Subcutaneous abdominal adipose tissue (tissue), 5 donors: ENCODE measurements at regions not wholly inside any gene's neighbourhood (a gene's known extent, or its start where the extent isn't known, plus 50 kb on each side); places are given as distances from the start of the nearest gene placed in this dataset.

Experiments
- H3K27ac ChIP-seq: one replicate; pipeline ENCODE4 v1.7.0; 2013; ENCODE audit warnings: low read depth, mild to moderate bottlenecking, inconsistent platforms, low read length, moderate library complexity
- H3K27me3 ChIP-seq, 5 donors: one replicate each; pipeline ENCODE4 v1.7.0; 2013; ENCODE audit warnings: low read length in 5 of 5, inconsistent platforms in 1 of 5; ENCODE audit not compliant: control insufficient read depth in 5 of 5, insufficient read depth in 4 of 5
- H3K36me3 ChIP-seq, 5 donors: one replicate each; pipeline ENCODE4 v1.7.0; 2013; ENCODE audit warnings: low read length in 5 of 5; ENCODE audit not compliant: control insufficient read depth in 5 of 5, insufficient read depth in 5 of 5
- H3K4me1 ChIP-seq, 5 donors: one replicate each; pipeline ENCODE4 v1.7.0; 2013; ENCODE audit warnings: low read length in 5 of 5, mild to moderate bottlenecking in 3 of 5, moderate library complexity in 1 of 5; ENCODE audit not compliant: control insufficient read depth in 5 of 5, insufficient read depth in 5 of 5
- H3K4me3 ChIP-seq, 5 donors: one replicate each; pipeline ENCODE4 v1.7.0; 2013; ENCODE audit warnings: low read length in 5 of 5, low read depth in 1 of 5
- H3K9ac ChIP-seq, 5 donors: one replicate each; pipeline ENCODE4 v1.7.0; 2013; ENCODE audit warnings: low read length in 5 of 5, mild to moderate bottlenecking in 4 of 5, moderate library complexity in 3 of 5
- H3K9me3 ChIP-seq, 5 donors: one replicate each; pipeline ENCODE4 v1.7.0; 2013; ENCODE audit warnings: low read length in 5 of 5; ENCODE audit not compliant: control insufficient read depth in 5 of 5
- donor health status: healthy.
- donor health status: healthy.
- donor health status: healthy.
- donor health status: healthy.
- donor health status: healthy.

DNA sequence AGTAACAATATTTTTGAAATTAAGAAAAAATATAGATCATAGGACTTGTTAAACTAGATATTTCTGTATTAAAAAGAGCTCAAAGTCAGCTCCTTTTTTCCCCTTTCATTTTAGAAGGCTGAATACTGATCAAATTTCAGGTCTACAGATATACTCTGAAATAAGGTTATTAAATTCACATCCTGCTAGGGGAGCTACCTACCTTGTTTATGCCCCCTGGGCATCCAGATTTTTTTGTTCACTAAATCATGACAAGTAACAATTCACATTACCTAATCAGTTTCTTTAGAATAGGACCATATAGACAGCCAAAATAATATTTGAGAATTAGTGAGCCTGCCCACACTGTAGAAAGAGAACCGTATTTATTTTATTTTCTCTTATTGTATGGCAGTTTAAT lies 276.2 kb downstream of the USP25 start:
- H3K27ac ChIP-seq: no peak overlapping the region
- H3K27me3 ChIP-seq: no peaks in the 10 kb centered on the region
- no peak overlapping the region for H3K4me3 ChIP-seq
- no peaks in the 10 kb centered on the region for H3K4me1 ChIP-seq
- peaks cover 0 to 8% (median 3%) of the 10 kb centered on the region in 5 donors for H3K9me3 ChIP-seq
- H3K9ac ChIP-seq: no peak overlapping the region
- no peaks in the 10 kb centered on the region for H3K36me3 ChIP-seq

DNA sequence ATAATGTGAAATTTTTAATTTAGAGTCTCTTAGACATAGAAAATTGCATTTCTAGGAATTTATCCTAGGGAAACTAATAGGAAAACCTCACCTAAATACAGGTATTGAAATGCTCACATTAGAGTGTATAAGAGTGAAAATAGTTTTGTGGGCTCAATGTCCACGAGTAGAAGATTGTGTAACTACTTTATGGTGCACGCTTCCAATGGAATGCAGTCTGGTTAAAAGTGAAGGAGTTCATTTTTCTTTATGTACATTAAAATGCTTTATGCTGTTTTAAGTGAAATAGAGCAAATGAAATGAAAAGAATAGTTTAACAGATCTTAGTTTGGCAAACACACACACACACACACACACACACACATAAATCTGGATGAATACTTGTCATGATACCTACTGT lies 278.2 kb downstream of the USP25 start:
- Histone ChIP-seq H3K36me3 (no peaks in the 10 kb centered on the region), H3K27me3 (no peaks in the 10 kb centered on the region), H3K4me1 (no peaks in the 10 kb centered on the region), H3K9ac (no peak overlapping the region), H3K4me3 (no peak overlapping the region), H3K9me3 (peaks cover 0 to 8% (median 3%) of the 10 kb centered on the region in 5 donors), H3K27ac (no peak overlapping the region)

DNA sequence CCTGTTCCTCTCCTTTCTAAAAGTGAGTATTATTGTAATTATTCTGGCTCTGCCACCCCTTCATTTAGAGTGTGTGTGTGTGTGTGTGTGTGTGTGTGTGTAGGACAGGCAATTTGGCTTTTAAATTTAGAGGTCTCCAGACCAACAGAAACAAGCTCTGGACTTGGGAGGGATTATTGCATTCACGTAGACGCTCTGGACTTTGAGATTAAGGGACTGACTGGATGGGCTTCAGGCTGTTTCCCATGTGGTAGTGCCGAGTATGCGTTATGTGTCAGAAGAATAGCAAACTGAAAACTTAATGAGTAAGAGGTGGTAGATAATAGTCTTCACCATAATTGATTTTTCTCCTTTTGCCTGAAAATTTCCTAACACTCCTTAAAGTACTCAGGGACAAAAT lies 281.9 kb downstream of the USP25 start:
- Histone ChIP-seq H3K9ac (peak overlapping the region in 1 of 5 donors; percentile 25), H3K4me3 (peak overlapping the region in 4 of 5 donors; percentile 15 to 42 (median 22)), H3K36me3 (no peaks in the 10 kb centered on the region), H3K9me3 (peaks cover 0 to 8% (median 3%) of the 10 kb centered on the region in 5 donors), H3K4me1 (no peaks in the 10 kb centered on the region), H3K27ac (no peak overlapping the region), H3K27me3 (no peaks in the 10 kb centered on the region)

DNA sequence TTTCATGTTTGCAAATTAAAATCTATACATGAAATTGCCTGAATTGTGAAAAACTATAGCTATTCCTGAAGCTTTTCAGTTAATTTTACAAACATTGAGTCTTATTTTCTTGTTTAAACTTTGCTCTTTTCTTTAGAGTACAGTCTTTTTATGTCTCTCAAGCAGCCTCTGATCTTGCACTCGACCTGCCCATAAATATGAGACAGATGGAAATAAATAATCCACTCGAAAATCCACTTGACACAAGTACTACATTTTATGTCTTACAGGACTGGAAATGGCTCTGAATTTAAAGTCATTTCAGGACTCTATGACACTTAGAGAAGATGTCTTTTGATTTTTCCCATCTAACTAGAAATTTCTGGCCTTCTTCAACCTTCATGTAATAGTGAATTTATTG lies 283.8 kb downstream of the USP25 start:
- H3K4me1 ChIP-seq: no peaks in the 10 kb centered on the region
- no peaks in the 10 kb centered on the region for H3K36me3 ChIP-seq
- no peak overlapping the region for H3K9ac ChIP-seq
- H3K27me3 ChIP-seq: no peaks in the 10 kb centered on the region
- H3K4me3 ChIP-seq: no peak overlapping the region
- H3K27ac ChIP-seq: no peak overlapping the region
- peaks cover 0 to 8% (median 3%) of the 10 kb centered on the region in 5 donors for H3K9me3 ChIP-seq

DNA sequence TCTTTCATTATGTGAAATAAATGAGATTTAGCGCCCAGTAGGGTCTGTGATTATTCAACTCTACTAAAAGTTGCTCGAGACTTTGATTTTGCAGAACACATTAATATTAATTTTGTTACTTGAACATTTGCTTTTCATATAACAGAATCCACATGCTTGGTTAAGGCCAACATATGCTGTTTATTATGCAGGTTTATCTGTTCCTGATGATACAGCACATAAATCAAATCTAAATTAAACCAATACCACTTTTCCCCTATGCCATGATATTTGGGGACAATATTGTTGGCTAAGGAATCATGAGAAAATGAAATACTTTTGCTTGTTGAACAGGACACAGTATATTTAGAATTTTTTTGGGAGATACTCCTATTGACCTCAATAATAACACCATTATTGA lies 291.1 kb downstream of the USP25 start:
- no peaks in the 10 kb centered on the region for H3K4me1 ChIP-seq
- H3K36me3 ChIP-seq: no peaks in the 10 kb centered on the region
- no peak overlapping the region for H3K9ac ChIP-seq
- H3K9me3 ChIP-seq: no peaks in the 10 kb centered on the region
- H3K4me3 ChIP-seq: no peak overlapping the region
- H3K27me3 ChIP-seq: no peaks in the 10 kb centered on the region
- no peak overlapping the region for H3K27ac ChIP-seq

DNA sequence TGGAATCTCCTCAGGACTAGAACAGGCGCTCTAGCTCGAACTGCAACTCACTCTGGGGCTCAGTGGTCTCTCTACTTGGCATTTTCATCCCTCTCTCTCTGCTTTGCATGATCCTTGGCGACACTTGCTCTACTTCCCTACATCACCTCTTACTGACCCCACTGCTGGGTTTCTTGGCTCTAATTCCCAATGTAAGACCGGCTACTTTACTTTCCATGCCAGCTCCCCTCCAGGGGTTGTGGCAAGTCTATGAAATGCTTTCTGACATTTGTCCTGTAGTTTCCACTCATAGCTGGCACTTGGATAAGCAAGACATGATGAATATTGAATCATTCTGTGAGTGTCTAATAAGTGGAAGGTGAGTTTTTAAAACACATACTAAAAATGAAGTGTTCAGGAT lies 292.3 kb downstream of the USP25 start:
- Histone ChIP-seq H3K27me3 (no peaks in the 10 kb centered on the region), H3K9ac (no peak overlapping the region), H3K9me3 (no peaks in the 10 kb centered on the region), H3K27ac (no peak overlapping the region), H3K4me3 (no peak overlapping the region), H3K4me1 (no peaks in the 10 kb centered on the region), H3K36me3 (no peaks in the 10 kb centered on the region)

DNA sequence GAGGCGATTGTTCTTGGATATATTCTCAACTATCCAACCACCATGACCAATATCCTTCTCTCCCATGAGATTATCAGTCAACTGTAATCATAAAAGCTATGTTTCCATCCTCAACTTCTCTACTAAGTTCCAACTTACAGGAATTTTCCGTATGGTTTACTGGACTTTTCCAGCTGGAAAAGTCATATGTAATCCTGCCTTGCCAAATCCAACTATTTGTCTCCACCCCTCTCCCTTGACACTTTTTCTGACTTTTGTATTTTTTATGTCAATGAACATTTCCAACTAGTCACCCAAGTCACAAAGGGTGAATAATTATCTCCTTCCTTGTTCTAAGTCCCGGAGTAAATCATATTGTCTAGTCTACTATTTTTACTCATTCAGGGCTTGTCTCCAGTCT lies 293.1 kb downstream of the USP25 start:
- Histone ChIP-seq H3K27ac (no peak overlapping the region), H3K9me3 (no peaks in the 10 kb centered on the region), H3K4me1 (no peaks in the 10 kb centered on the region), H3K4me3 (no peak overlapping the region), H3K27me3 (no peaks in the 10 kb centered on the region), H3K9ac (no peak overlapping the region), H3K36me3 (no peaks in the 10 kb centered on the region)

DNA sequence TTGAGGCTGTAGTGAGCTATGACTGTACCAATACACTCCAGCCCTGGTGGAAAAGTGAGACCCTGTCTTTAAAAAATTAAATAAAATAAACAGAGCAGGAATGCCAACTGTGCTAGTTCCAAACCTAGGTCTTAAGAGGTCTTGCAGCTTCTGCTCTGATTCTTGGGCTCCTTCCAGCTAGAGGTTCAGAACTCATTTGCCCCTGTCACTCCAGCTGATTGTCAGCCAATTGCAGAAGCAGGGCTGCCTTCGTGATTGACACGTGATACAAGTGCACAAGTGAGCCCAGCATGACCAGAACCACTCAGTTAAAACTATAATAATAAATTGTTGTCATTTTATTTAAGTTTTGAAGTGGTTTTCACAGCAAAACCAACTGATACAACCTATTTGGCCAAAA lies 298.4 kb downstream of the USP25 start:
- Histone ChIP-seq H3K9ac (no peak overlapping the region), H3K36me3 (no peaks in the 10 kb centered on the region), H3K4me3 (no peak overlapping the region), H3K27ac (no peak overlapping the region), H3K9me3 (no peaks in the 10 kb centered on the region), H3K27me3 (no peaks in the 10 kb centered on the region), H3K4me1 (no peaks in the 10 kb centered on the region)

DNA sequence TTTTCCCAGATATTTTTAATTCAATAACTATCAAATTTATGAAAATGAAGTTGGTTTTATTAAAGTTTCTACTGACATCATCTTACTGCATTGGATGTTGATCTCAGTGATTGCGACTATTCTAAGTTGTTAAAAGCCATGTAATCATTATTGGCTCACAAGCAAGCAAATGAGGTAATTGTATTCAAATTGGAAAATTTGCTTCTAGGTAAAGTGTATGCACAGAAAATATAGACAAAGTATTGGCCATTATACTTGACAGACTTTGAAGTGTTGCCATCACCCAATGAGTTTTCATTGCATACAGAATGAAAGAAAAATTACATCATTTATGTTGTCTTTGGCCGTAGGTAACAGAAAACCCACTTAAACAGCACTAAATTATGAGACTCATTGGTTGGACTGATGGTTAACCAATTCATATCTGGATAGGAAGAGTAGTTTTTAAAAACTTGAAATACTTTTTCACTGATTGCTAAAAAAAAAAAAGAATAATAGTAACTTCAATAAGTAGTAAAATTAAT lies 299.2 kb downstream of the USP25 start:
- H3K4me1 ChIP-seq: no peaks in the 10 kb centered on the region
- no peak overlapping the region for H3K27ac ChIP-seq
- no peaks in the 10 kb centered on the region for H3K27me3 ChIP-seq
- H3K36me3 ChIP-seq: no peaks in the 10 kb centered on the region
- no peak overlapping the region for H3K9ac ChIP-seq
- H3K4me3 ChIP-seq: no peak overlapping the region
- H3K9me3 ChIP-seq: no peaks in the 10 kb centered on the region

DNA sequence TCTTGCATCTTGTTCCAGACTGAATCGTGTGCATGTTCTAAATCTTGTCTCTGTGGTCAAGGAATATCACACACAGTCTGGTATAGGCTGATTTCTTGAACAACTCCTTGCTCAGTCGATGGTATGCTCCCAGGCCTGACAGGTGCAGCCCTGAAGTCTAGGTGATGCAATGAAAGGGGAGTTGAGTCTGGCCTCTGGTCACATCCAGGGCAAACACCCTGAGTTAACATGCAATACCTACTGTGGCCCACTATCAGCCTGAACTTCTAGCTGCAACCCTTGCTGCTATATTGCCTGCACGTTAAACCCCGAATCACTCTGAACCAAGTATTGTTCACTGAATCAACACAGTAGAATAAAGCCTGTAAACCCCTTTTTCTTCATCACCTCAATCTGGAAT lies 303.4 kb downstream of the USP25 start:
- Histone ChIP-seq H3K9me3 (no peaks in the 10 kb centered on the region), H3K4me1 (no peaks in the 10 kb centered on the region), H3K4me3 (no peak overlapping the region), H3K9ac (no peak overlapping the region), H3K27ac (no peak overlapping the region), H3K27me3 (no peaks in the 10 kb centered on the region), H3K36me3 (no peaks in the 10 kb centered on the region)
